GM21576 (cell line): ENCODE measurements at regions not wholly inside any gene's neighbourhood (a gene's known extent, or its start where the extent isn't known, plus 50 kb on each side); places are given as distances from the start of the nearest gene placed in this dataset.
"Not testable (repeated sequence)": the region's sequence is repeated elsewhere in the genome, so short reads cannot be mapped to it uniquely, and the experiment has no call there.

Experiments used
- ATAC-seq: cut with Tn5 transposase; IDR thresholded peaks from one replicate; pipeline ENCODE4 v1.9.1; 2021; ENCODE audit warnings: mild to moderate bottlenecking, moderate library complexity; ENCODE audit not compliant: unreplicated experiment

DNA sequence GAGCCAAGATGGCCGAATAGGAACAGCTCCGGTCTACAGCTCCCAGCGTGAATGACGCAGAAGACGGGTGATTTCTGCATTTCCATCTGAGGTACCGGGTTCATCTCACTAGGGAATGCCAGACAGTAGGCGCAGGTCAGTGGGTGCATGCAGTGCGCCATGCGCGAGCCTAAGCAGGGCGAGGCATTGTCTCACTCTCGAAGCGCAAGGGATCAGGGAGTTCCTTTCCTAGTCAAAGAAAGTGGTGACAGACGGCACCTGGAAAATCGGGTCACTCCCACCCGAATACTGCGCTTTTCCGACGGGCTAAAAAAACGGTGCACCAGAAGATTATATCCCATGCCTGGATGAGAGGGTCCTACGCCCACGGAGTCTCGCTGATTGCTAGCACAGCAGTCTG is 600.1 kb downstream of the PRR16 start:
- not testable (repeated sequence) for ATAC-seq

DNA sequence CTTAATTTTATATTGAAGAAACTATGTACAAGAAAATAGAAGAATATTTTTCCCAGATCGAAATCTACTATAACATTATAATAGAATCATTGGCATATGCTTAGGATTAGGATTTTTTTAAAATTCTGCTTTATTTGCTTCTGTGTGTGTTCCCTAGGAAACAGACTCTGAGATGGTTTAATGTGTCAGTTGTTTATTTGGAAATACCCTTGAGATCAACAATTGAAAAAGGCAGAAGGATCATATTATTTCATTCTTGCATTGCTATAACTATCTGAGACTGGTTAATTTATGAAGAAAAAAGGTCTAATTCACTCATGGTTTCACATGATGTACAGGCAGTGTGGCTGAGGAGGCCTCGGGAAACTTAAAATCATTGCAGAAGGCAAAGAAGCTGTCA is 622.6 kb downstream of the PRR16 start:
- ATAC-seq = no peak

DNA sequence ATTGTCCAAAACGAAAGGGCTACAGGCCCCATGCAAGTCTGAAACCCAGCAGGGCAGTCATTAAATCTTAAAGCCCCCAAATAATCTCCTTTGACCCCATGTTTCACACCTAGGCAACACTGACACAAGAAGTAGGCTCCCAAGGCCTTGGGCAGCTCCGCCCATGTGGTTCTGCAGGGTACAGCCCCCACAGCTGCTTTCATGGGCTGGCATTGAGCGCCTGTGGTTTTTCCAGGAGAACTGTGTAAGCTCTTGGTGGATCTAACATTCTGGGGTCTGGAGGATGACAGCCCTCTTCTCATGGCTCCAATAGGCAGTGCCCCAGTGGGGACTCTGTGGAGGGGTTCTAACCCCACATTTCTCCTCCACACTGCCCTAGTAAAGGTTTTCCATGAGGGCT is 623.5 kb downstream of the PRR16 start:
- ATAC-seq = no peak

DNA sequence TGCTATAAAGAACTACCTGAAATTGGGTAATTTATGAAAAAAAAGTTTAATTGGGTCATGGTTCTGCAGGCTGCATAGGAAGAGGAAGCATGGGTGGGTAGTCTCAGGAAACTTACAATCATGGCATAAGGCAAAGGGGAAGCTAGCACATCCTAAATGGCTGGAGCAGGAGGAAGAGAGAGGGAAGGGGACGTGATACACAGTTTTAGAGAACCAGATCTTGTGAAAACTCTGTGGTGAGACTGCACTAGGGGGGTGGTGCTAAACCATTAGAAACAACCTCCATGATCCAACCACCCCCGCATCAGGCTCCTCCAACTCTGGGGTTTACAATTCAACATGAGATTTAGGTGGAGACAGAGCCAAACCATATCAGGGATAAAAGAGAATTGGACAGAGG is 624.2 kb downstream of the PRR16 start:
- no peak for ATAC-seq

DNA sequence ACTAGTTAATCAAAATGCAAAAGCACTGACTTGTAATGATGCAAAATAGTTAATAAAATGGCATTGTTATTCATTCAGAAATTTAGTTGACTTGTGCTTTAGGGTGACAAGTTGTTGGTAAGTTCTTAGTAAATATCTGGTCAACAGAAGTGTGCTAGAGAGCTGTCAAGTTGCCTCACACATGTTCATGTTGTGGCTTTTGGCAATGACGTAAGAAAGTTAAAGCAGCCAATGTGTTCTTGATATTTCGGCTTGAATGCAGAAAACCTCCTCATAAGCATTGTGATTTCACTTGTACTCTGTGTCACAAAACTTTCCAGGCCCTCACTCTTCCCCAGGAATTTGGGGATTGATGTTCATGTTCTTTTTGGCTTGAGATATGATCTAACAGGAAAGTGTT is 626.7 kb downstream of the PRR16 start:
- ATAC-seq = no peak

DNA sequence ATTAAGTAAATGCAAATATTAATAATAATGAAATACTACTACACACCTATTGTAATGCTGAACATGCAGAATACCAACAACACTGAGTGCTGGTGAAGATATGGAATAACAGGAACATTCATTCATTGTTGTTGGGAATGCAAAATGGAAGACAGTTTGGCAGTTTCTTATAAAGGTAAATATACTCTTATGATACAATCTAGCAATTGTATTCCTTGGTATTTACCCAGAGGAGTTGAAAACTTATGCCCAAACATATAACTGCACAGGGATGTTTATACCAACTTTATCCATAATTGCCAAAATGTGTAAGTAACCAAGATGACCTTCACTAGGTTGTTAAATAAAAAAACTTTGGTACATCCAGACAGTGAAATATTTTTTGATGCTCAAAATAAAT is 636.8 kb downstream of the PRR16 start:
- no peak for ATAC-seq

DNA sequence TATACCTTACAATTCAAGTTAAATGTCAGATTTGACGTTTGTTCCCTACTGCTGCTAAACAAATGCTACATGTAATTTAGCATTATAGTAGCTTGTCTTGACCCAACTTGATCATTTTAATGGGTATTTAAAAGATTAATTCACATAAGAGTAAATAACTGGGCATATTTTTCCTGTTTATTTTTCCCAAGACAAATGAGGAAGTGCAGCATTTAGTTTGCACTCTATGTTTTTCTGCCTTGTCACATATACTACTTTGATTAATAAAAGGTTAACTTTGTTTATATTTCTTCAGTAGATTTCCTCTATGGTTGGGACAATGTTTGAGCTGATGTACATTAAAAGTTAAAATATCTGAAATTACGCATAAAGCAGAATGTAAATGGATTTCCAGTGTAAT is 641.8 kb downstream of the PRR16 start:
- no peak for ATAC-seq

DNA sequence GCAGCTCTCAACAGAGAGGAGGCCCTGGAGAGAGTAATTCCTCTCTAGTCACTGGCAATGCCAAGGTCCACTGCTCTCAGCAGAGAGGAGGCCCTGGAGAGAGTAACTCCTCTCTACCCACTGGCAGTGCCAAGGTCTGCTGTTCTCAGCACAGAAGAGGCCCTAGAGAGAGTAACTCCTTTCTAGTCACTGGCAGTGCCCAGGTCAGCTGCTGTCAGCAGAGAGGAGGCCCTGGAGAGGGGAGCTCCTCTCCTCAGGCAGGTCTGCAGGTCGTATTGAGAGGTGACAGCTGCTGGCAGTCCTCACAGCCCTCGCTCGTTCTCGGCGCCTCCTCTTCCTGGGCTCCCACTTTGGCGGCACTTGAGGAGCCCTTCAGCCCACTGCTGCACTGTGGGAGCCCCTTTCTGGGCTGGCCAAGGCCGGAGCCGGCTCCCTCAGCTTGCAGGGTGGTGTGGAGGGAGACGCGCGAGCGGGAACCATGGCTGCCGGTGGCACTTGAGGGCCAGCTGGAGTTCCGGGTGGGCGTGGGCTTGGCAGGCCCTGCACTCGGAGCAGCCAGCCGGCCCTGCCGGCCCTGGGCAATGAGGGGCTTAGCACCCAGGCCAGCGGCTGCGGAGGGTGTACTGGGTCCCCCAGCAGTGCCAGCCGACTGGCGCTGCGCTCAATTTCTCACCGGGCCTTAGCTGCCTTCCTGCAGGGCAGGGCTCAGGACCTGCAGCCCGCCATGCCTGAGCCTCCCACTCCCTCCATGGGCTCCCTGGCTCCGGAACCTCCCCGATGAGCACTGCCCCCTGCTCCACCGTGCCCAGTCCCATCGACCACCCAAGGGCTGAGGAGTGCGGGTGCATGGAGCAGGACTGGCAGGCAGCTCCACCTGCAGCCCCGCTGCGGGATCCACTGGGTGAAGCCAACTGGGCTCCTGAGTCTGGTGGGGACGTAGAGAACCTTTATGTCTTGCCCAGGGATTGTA is 642.9 kb downstream of the PRR16 start:
- not testable (repeated sequence) for ATAC-seq

DNA sequence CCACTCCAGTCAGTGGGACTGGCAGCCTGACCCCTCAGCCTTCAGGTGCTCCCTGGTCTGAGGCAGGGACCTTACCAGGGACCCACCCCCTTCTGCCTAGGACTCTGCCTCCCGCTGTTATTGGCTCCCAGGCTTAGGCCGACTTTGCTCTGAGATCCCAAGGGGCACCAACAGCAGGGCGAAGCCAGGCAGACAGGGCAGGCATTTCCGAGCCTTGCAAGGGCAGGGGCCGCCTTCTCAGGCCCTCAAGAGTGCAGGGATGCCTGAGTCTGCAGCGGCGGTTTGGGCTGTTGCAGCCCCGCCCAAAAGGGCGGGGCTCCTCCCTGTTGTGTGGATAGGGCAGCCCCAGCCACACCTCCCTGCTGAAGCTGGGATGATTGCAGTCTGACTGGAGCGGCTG is 644.6 kb downstream of the PRR16 start:
- no peak for ATAC-seq

DNA sequence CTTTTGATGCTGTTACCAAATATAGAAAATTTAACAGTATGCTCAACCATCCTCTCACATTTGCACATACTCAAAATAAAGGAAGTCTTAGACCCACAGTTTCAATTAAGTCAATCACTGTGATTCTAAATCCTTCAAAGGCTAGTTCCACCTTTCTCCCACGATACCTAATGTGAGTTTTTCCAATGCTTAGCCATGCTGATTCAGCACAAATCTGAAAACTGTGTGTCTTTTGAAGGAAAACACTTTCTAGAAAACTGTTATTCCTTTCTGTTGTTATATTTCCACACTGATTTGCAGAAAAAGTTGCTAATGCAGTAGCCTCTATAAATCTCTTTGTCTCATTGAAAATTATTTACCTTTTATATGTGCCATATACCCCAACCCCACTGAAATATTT is 645.7 kb downstream of the PRR16 start:
- no peak for ATAC-seq

DNA sequence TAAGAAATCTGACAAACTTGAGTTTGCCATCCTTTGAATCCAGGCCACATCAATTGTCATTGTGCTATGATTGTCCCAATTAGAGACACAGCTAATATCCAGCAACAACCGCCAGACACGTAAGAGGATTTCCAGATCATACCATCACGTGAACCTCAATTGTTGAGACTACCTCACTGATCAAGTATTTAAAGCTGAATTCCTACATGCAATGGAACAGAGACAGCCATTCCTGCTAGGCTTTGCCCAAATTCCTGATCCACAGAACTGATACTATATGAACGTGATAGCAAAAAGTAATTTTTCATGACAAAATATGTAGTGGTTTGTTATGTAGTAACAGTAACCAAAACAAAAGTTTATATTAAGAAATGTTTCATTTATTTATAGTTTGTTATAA is 657.7 kb downstream of the PRR16 start:
- no peak for ATAC-seq

DNA sequence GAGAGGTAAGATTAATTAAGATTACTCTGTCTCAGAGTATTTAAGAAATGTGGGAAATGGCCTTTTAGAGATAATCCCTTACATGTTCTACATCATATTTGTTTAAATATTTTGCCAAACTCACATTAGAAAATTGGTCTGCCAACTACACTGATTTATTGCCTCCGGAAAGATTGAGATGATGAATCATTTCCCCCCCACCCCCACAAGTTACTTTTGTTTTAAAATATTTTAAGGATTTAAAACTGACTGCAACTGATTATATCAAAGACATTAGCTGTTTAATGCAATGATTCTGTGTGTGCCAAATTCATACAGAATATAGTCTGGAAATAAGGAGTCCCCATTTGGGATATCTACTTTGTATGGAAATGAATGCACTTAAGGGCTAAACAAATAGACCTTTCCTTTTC is 674.4 kb downstream of the PRR16 start:
- no peak for ATAC-seq

DNA sequence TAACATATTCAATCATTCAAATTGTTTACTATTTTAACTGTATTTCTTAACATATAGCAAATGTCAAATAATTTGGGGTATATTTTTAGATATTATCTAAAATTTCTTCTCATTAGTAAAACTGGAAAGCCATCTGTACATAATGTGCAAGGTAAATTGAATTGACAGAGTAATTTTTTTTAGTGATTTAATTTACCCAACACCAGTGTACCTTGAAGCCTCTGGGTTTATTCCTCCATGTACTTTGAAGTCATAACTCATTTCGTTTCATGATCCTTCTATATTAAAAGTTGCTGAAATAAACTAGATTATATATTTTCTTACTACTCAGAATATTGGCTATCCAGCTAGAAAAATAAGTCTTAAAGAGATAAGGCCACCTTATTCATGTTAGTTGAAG is 674.9 kb downstream of the PRR16 start:
- no peak for ATAC-seq

DNA sequence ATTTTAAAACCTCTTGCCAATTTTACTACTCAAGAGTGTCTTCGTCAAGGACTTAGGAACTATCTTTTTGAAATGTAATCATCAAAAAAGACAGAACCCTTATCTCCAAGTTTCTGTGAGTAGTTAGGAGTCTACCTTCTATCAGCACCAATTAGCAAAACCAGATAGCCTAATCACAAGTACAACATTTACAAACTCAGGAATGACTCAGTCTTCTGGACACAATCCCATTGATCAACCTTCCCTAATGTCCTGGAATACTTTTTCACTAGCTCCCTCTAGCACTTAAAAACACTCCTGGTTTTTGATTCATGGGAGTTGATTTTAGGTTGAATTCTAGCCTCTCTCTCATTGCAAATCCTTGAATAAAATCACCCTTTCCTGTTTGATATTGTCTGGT is 680.7 kb downstream of the PRR16 start:
- no peak for ATAC-seq

DNA sequence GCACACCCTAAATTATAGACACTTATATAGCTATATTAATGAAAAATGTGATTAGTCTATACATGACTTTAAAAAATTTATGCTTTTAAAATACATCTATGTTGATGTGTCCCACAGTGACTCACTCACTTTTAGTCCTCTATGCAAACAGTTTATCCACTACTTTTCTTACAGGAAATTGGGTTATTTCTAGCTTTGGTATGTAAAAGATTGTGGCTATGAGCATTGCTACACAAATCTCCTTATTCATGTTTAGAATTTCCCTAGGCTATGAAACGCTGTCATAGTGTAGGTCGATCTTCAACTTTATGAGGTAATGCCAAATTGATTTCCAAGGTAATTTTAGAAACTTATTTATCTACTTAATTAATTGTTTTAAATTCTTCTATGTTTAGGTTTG is 687.4 kb downstream of the PRR16 start:
- ATAC-seq = no peak

DNA sequence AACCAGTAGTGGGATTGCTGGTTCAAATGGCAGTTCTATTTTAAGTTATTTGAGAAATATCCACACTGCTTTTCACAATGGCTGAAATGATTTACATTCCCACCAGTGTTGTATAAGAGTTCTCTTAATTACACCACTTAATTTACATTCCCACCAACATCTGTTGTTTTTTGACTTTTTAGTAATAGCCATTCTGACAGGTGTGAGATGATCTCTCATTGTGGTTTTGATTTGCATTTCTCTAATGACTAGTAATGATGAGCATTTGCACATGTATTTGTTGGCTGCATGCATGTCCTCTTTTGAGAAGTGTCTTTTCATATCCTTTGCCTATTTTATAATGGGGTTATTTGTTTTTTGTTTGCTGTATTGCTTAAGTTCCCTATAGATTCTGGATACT is 688.3 kb downstream of the PRR16 start:
- ATAC-seq = no peak

DNA sequence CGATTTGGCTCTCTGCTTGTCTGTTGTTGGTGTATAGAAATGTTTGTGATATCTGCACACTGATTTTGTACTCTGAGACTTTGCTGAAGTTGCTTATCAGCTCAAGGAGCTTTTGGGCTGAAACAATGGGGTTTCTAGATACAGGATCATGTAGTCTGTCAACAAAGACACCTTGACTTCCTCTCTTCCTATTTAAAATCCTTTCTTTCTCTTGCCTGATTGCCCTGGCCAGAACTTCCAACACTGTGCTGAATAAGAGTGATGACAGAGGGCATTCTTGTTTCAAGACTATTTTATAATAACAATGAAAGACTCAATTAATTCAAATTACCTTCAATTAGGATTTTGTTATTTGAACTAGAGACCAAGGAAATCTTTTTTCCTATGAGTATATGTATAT is 692.5 kb downstream of the PRR16 start:
- no peak for ATAC-seq

DNA sequence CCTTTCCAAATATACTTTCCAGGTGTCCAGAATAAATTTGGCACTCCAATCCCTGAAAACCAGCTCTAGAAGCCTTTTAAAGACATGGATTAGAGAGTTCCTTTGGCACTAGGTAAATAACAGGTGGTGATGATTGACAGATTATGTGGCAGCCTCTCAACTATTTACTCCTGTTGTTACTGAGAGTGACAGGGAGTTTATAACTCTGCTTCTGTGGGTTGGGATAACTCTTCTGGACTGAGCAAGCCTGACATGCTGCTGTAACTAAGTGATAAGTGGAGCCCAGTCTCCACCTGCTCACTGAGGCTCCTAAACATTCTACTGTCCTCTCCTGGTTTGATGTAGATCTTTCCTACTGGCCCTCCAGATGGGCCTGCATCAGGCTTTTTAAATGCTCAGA is 693.2 kb upstream of the FTMT start:
- ATAC-seq = no peak

DNA sequence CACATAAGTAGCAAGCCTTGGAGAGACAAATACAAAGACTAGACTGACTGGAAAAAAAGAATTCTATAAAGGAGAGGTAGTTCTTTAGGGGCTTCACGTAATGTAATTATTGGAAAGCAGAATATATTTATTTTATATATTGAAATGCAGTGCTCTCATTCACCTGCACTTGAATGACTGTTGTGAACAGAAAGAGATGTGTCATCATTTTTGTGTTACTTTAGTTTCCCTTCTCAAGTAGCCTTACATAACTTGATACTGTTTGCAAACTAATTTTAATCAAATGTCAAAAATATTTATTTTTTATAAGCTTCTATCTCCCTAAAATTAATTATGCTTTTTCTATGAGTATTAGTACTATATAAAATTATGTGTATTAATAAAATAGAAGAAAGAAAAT is 691.1 kb upstream of the FTMT start:
- no peak for ATAC-seq

DNA sequence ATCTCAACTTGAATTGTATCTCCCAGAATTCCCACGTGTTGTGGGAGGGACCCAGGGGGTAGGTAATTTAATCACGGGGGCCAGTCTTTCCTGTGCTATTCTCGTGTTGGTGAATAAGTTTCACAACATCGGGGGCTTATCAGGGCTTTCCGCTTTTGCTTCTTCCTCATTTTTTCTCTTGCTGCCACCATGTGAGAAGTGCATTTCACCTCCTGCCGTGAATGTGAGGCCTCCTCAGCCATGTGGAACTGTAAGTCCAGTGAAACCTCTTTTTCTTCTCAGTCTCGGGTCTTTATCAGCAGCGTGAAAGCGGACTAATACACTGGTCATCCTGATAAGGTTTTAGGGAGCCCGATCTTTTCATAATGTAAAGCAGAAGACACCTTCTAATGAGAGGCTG is 687.0 kb upstream of the FTMT start:
- no peak for ATAC-seq

DNA sequence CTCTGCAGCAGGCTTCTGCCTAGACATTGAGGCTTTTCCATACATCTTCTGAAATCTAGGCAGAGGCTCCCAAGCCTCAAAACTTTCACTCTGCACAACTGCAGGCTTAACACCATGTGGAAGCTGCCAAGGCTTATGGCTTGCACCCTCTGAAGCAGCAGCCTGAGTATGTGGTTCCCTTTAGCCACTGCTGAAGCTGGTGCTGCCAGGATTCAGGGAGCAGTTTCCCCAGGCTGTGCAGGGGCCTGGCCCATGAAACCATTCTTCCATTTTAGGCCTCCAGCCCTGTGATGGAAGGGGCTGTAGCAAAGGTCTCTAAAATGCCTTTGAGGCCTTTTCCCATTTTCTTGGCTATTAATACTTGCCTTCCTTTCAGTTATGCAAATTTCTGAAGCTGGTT is 680.3 kb upstream of the FTMT start:
- no peak for ATAC-seq

DNA sequence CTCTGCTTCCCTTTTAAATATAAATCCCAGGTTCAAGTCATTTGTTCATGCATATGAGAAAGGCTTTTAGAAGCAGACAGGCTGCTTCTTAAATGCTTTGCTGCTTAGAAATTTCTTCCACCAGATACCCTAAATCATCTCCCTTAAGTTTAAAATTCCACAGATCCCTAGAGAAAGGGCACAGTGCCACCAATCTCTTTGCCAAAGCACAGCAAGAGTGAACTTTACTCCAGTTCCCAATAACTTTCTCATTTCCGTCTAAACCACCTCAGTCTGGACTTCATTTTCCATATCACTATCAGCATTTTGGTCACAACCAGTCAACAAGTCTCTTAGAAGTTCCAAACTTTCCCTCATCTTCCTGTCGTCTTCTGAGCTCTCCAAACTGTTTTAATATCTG is 679.8 kb upstream of the FTMT start:
- ATAC-seq = no peak

DNA sequence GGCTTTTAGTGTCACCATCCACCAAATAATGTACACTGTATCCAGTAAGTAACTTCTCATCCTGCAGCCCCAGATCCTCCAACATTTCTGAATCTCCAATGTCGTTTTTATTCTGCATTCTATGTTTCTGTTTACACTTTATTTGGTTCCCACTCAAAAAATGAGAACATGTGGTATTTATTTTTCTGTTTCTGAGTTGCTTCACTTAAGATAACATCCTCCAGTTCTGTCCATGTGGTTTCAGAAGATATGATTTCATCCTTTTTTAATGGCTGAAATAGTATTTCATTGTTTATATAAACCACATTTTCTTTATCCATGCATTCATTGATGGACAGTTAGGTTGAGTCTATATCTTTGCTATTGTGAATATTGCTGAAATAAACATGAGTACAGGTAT is 677.3 kb upstream of the FTMT start:
- no peak for ATAC-seq
